Fibroblast of peridontal ligament (primary cell): ENCODE measurements at regions not wholly inside any gene's neighbourhood (a gene's known extent, or its start where the extent isn't known, plus 50 kb on each side); places are given as distances from the start of the nearest gene placed in this dataset.

Source experiments
- DNase-seq: peaks from one replicate; pipeline ENCODE4 v3.0.0-alpha.2; 2010; ENCODE audit errors: extremely low read depth

DNA sequence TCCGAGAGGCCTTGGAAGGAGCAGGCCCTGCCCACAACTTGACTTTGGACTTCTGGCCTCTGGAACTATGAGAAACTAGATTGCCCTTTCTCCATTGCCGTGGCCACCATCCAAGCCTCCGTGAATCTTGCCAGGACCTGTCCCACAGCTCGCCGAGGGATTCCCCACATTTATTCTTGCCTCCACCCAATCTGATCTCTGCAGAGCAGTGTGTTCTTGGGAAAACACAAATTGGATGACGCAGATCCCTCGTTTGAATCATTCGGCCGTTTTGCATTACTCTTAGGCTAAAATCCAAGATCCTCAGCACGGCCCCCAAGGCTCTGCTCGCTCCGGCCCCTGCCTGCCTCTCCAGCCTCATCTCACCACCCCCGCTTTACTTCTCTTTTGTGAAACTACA, 364.2 kb downstream of the ZNF516 start:
- DNase-seq, result no peak

DNA sequence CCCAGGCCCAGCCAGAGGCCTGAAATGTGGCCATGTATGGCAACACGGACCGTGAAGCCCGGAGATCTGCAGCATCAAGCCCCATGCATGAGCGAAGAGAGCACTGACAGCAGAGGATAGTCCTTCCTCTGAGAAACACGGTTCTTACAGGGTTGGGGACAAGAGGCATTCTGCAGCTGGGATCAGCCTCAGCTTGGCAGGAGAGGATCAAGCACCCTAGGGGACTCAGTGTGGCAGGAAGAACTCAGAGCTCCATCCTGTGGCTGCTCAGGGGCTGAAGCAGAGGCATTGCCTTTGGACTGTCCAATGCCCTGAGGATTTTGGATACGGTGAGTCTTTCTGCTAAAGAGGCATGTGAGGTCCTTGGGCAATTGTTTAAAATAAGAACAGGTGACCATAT, 368.7 kb downstream of the ZNF516 start:
- DNase-seq, result no peak

DNA sequence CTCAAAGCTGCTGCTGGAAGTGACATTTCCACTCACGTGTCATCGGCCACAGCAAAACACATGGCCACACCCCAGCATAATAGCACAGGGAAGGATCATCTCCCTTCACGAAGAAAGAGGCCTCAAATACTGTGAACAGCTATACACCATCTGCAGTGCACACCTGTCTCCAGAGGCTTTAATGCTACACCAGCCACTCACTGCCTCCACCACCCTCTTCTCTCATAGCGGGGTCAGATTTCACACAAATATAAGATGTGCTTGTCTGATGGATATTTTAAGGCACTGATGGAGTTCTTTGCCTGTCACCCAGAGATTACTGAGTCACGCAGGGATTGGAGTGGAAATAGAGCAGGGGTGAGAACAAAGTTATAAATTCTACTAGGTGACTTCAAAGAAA, 374.0 kb downstream of the ZNF516 start:
- DNase-seq, result no peak

DNA sequence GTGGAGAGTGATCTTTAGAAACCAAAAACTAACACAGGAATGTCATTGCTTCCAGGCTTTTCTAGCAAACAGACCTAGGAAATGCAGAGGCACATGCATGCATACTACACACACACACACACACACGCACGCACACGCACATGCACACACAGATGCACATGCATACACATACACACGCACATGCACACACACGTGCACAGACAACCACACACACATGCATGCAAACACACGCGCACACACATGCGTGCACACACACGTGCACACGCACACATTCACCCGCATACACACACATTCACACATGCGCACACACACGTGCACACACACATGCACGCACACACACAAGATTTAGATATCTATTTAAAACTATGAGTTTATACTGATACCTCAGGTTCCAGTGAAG, 379.5 kb downstream of the ZNF516 start:
- DNase-seq, result no peak

DNA sequence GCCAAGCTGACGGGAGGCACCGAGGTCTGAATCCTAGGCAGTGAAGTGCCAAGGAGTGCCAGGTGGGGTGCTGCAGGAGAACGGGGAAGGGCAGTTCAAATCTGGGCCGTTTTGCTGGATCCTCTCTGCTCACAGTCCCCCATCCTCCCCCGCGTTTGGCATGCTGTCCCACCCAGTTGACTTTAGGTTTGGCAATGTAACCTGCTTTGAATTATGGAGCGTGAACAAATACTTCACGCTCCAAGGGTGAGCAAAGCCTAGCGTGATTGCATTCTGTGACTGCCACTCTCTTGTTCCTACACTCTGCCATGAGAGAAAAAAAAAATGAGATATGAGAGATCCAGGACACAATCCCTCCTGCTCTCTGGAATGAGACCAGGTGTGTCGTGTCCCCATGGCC, 381.9 kb downstream of the ZNF516 start:
- DNase-seq, result no peak

DNA sequence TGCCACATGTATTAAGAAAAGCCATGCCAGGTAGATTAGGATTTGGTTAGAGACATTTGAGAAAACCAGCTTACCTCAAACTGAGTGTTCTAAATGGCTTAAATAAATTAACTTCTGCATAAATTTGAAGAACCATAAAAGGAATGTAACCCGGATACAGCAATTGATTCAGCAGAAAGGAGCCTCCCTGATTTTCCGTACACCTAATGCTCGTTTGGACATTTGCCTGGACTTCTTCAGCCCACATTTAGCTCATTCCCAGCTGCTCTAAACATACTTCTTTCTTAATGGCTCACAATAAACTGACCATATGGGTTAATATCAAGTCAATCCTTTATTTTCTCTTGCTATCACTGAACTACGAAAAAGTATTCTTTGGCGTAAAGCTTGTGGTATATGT, 392.4 kb downstream of the ZNF516 start:
- DNase-seq, result no peak

DNA sequence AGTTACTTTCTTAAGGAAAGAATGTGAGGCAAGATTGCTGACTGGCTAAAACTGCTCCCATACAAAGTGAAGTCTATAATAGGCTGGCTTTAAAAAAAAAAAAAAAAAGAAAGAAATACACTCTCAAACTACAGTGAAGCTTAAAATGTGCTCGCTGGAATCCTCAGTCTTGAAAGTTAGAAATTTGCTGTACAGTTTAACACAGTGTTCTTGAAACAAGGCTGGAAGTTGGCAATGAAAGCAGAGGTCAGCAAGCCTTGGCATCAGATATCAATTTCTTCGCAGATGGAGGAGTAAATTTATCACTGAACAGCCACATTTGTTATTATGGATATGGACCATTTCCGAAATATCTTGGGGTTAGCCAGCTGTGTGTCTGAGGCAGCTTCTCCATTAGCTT, 392.9 kb downstream of the ZNF516 start:
- no peak for DNase-seq

DNA sequence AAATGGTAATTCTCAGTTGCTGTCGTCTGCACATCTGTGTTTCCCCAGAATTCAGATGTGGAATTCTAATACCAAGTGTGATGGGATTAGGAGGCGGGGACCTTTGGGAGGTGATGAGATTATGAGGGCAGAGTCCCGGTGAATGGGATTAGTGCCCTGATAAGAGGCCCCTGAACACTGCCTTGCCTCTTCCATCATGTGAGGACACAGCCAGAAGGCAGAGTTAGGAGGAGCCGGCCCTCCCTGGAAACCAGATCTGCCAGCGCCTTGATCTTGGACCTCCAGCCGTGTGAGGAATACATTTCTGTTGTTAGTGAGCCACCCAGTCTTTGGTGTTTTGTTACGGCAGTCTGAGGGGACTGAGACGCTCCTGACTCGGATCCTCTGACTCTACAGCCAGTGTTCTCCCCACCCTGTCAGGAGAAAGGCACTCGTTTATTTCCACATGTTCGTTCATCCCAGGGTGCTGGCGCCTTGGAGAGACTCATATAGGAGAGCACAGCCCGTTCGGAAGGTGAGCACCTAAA, 395.0 kb downstream of the ZNF516 start:
- DNase-seq, result no peak

DNA sequence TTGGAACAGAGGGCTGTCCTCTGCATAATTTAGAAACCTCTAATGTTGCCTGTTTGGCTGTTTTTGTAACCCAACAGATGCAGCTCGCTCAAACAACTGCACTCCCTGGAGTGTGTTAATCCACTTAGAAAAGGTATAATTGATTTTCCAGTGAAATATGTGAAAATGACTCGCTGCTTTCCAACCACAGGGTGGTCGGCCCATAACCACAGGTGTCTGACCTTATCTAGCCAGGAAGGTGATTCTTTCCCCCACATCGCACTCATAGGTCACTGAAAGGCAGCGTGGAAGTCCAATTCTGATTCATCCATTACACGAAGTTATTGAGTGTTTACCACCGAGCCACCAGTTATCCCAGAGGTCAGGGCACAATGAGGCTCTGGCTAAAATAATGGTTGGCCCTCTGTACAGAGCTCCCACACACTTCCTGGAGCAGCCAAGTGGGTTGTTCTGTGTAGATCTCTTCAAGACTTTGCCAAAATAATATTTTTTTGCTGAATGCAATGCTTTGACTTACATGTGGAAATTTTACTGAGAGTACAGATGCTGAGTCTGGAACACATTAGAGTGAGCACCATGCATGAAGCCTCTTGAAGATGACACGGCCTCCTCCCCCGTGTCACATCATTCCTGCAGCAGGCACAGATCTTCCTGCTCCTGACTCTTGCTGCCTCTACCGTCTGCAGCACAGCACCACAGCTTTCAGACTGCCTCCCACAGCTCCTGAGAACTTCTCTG, 396.2 kb downstream of the ZNF516 start:
- DNase-seq, result no peak

DNA sequence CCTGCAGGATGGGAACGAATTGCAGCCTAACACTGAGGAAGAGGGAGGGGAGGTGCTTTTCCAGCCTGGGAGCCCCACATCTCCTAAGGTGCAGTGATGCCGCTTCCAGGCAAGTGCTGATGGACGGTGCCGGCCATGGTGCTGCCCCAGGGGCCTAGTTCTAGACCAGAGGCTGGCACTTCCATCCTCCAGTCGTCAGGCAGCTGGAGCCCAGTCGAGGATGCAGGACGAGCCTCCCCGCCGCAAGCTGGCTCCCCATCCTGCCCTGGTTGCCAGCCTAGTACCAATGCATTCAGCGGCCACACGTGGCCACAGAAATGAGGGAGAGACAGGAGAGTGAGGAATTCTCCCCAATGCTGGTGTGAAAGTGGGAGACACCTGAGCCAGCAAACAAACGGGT, 413.5 kb downstream of the ZNF516 start:
- no peak for DNase-seq

DNA sequence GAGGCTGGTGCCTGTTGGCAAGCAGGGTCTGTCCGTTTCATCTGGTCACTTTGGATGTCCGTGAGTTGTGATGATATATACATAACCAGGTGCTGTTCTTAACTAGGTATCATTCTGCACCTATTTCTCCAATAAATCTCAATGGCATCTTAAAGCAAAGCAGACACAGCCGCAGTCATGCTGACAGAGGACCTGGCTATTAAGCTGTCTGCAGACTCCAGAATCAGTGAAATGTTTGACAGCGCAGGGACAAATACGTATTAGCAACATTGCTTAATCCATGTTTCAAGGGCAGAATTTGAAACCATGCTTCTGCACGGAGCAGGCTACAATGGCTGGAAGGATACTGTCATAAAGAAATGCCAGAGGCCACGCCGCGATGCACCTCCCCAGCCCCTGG, 414.6 kb downstream of the ZNF516 start:
- DNase-seq, result no peak

DNA sequence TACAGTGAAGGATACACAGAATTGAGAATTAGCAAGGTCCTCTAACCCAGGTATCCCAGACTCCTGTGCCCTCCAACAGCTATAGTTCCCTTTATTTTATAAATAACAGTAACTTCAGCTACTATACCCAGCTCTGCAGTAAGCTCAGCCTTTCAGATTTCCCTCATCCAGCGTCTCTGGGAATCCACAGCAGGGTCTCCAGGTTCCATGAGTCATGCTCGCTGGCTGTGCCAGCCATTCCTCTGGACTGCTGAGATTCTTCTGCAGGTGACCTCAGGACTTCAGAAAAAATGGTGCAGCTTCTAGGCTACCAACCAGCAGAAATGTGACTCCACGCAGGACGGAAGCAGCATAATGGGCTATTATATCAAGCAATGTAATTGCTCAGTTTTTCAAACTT, 419.3 kb downstream of the ZNF516 start:
- no peak for DNase-seq

DNA sequence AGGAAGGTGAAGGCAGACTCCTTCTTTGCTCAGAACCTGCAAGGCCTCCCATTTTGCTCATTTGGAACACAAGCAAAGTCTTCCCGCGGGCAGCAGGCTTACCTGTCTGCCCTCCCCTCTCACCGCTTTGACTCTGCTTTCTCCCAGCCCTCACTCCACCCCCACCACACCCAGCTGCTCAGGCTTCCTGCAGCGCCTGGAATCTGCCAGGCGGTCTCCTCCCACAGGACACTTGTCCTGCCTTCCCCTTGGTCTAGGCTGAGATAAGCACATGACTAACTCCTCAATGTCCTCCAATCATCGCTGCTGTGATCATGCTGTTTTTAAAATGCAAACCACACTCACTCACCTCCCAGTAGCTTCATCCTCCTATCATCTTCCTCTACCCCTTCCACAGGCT, 430.0 kb downstream of the ZNF516 start:
- no peak for DNase-seq

DNA sequence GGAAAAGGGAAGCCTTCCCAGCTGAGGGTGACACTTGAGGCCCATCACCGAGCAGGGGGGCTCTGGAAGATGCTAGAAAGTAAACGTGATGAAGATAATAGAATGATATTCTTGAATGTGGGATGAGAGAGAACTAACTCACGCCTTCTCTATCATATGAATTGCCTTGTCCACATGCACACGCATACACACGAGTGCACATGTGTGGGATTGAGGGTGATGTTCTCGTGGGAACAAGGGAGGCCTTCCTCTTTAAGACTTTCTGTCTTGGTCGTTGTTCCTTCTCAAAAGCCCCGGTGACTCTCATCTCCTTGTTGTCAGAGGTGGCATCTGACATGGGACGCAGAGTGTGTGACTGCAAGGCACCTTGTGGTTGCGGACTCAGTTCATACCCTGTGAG, 436.9 kb downstream of the ZNF516 start:
- DNase-seq, result no peak

DNA sequence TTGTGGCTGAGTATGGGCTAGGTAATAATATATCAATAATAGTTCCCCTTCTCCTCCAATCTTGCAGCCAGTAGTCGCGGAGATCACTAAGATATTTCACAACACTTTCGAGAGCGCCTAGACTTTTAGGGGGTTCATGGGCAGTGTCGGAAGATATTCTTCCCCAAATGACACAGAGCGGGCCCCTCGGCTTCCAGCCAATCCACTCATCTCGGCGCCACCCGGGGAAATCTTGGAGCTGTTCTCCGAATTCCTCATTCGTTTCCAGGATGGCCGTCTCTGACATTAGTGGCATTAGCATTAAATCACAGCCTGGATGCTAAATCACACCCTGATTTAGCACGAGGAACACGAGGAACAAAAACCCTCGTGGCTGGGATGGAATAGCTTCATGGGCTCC, 437.7 kb downstream of the ZNF516 start:
- DNase-seq, result no peak

DNA sequence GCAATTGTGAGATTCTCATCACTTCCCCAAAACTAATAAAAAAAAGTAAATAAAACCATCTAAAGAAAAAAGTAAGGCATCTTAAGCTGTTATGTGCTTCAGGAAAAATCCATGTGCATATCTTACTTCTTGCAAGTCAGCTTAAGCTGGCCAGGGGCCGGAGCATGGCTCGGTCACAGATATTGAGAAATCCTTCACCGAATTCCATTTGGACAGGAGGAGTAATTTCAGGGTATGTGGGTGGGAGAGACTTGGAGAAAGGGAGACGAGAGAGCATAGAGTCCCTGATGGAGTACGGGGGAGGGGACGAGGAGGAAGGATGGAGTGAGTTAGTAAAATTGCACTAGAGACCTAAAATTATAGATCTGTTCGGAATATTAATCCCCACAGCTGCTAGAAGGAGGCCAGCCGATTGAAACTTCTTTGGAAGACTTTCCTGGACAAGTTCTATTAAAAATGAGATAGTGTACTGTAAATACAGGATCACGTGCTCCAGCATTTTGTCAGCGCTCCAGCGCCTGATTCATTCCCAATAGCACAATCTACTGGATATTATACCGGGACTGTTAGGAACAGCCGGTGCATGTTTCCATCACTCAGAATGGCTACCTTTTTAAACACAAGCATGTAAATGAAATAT, 438.5 kb downstream of the ZNF516 start:
- no peak for DNase-seq

DNA sequence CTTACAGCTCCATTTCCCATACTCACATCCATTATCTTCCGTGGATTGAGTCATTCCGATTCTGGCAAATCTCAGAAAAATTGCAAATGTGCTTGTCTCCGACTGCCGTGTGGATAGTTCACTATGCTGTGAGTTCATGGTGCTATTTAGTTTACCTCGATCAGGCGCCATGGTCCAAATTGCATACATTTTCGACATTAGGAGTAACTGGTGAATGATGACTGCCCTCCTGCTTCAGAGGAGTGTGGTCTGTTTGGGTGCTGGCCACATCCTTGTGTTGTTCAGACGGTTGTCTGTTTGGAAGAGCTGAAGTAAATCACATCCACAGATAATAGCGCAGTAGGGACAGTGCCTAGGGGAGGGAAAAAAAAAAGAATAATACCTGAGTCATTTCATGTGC, 439.5 kb downstream of the ZNF516 start:
- no peak for DNase-seq

DNA sequence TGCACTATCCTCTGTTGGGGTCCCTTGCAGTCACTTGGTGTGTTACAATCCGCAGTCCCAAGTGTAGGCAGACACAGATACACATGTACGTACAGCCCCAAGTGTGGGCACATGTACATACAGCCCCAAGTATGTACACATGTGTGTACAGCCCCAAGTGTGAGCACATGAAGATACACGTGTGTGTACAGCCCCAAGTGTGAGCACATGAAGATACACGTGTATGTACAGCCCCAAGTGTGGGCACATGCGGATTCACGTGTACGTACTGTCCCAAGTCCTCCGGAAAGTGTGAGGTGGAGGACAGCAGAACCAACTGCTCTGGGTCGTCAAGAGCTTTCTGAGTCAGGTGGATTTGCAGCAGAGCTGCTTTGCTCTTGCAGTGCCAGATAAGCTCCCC, 440.0 kb downstream of the ZNF516 start:
- no peak for DNase-seq

DNA sequence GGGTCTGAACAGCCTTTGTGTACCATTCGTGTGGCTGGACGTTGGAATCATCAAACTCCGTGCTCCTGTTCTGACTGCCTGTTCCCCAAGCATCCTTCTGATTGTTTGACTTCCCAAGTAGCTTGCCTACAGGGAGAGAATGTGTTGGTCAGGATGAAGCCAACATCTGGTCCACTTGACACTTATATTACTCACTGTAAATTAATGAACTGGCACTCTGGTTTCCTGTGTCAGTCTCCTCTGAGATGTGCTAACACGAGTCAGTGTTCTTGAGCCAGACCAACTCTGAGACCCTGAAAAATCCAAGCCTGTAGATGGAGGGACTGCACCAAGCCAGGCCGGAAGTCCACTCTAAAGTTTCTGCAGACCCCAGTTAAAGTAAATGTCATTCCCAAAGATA, 440.9 kb downstream of the ZNF516 start:
- DNase-seq, result no peak

DNA sequence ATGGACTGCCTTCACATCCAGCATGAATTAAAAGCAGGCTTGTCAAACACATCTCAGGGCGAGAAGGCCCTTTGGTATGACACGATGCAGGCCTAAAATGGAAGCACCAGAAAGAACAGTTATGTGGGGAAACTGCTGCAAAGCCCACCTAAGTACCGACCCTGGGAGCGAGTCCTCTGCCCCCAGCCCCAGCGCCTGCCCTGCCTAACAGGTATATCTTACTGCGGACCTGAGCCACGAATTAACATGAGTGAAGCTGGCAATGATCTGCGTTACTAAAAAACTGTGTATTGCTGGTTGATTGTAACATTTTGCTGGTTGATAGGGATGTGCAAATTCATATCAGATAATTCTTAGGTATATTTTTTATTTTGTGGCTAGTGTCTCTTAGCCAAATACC, 441.5 kb downstream of the ZNF516 start:
- no peak for DNase-seq

DNA sequence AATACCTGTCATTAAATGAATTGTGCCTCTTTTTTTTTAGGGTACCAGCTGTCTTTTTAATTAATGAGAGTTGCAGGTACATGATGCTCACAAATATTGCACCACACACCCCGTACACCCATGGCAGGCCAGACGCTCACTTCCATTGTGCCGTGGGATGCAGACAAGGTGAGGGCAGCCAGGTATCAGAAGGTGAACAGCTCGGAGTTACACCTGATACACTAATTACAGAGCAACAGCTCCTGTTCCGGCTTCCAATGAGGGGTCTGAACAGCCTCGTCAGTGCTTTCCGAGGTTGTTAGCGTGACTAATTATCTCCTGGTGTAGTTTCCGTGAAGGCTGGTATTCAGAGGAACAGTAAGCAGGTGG, 442.8 kb downstream of the ZNF516 start:
- DNase-seq, result no peak

DNA sequence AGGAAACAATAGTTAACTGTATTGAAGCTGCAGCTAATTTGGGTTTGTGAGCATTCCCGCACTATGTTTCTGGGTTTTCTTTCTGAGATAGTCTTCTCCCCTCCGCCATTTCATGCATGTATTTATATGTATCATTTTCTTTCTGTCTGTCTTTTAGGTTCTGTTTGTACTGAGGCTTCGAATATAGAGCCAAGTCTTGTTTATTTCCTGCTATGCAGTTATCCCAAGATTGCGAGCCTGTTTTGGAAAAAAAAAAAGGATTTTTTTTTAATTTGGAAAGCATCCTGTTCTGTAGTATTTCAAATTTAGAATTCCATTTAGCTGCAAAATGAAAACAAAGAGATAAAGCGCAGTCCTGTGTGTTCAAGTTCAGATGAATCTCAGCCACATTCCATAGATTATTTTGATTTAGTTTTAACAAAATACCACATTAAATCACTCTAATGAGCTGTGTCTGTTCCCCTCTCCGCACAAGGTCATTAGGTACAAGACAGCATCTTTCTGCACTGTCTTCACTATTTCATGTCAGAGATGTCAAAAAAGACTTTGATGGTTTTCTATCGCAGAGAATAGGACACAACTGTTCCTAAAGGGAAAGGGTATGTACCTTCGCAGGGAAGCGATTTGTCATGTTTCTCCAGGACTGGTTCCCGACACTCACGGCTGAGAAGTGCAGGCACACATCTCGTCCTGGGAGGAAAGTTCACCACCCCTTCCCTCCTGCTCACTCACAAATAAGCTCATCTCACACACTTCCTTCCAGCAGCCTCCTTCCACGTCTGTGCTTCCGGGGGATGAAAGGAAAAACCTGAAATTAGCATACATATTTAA, 443.4 kb downstream of the ZNF516 start:
- DNase-seq, result no peak

DNA sequence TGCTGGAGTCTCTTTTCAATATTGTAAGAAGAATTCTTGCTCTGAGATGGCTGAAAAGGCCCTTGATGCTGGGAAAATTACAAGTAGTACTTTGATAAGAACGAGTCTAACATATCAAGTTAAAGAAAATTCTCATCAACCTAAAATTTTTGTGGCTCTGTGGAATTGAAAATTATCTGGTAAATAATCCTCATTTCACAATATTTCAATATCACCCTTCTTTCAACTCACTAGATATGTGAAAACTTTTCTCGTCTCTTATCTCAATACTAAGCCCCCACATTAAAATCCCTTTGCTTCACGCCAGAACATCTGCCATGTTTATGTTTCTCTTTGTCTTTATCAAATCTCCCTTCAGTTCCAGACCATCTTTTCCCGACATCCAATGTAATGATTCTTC, 448.8 kb downstream of the ZNF516 start:
- no peak for DNase-seq
